ENCODE measurements at regions not wholly inside any gene's neighbourhood (a gene's known extent, or its start where the extent isn't known, plus 50 kb on each side); places are given as distances from the start of the nearest gene placed in this dataset.

- no peak overlapping the region for H3K23ac ChIP-seq (ENCODE audit: low read depth, low read length)
- BruUV-seq (replicated peaks) = no TSS peak
- no peaks in the 10 kb centered on the region for H3K9me1 ChIP-seq (ENCODE audit: insufficient read depth, low read length)
- TF ChIP-seq RFX5 (IDR thresholded peaks at IDR 0.05; ENCODE audit: low read depth, low read length) (no peak), CEBPB (IDR thresholded peaks at IDR 0.05; ENCODE audit: low read depth, low read length) (0 out of 2 replicates have a peak, but pooled peaks have one; percentile 34)
- no peak overlapping the region for H3K4me2 ChIP-seq (ENCODE audit: low read depth, low read length)
- intact Hi-C loops (cut with micrococcal nuclease) (loop anchor here (10.0 kb wide), 1 partner anchor 205 kb away; no protein-coding TSS in a partner anchor), dilution Hi-C loops (cut with HindIII; ENCODE audit: low sequenced_read_pairs, unreplicated experiment) (no loop called here), in situ Hi-C loops (cut with MboI; ENCODE audit: low sequenced_read_pairs) (no loop called here)
- H2AK5ac ChIP-seq (ENCODE audit: low read depth, low read length) = no peak overlapping the region
- no peak overlapping the region for H3K14ac ChIP-seq (replicated peaks; ENCODE audit: low read depth, low read length)
- no peak overlapping the region for H3K27ac ChIP-seq (ENCODE audit: insufficient read depth, low read length)
- H3K9ac ChIP-seq (ENCODE audit: low read depth, low read length) = no peak overlapping the region
- H3K4ac ChIP-seq (ENCODE audit: low read depth, low read length) = no peak overlapping the region
- no peak overlapping the region for H3K4me3 ChIP-seq (ENCODE audit: insufficient read depth, low read depth, low read length)
- H3K56ac ChIP-seq (ENCODE audit: extremely low read depth, insufficient read depth, low read length) = no peak overlapping the region
- DNase-seq (no peak), ATAC-seq (ENCODE audit: low read depth) (no peak)
- WGBS, 2 experiments (ENCODE audit: extremely low coverage in 2 of 2, insufficient read length in 1 of 2) = 86% methylated on average over 1 of the region's 1 CpG; no CpG with 5 or more reads in 1 of the 2 experiments
- H2BK20ac ChIP-seq (ENCODE audit: low read depth, low read length) = no peak overlapping the region
- no peaks in the 10 kb centered on the region for H3K79me1 ChIP-seq (ENCODE audit: low read depth in 1 of 2, low read length in 2 of 2)
- CTCF ChIA-PET = no interaction called here
- no peak overlapping the region for H2BK120ac ChIP-seq (ENCODE audit: low read depth, low read length)
- H3K4me1 ChIP-seq (ENCODE audit: control insufficient read depth, insufficient read depth, low read length) = no peaks in the 10 kb centered on the region
- no peak overlapping the region for H4K5ac ChIP-seq (ENCODE audit: low read depth, low read length)
- peaks cover 23% of the 10 kb centered on the region for H3K27me3 ChIP-seq (ENCODE audit: control insufficient read depth, insufficient read depth, low read length)
- no peak overlapping the region for H2AFZ ChIP-seq (replicated peaks; ENCODE audit: low read length, poor library complexity)
- H4K91ac ChIP-seq (ENCODE audit: insufficient read depth, low read depth, low read length) = no peak overlapping the region
- H2BK5ac ChIP-seq (ENCODE audit: low read depth, low read length, poor library complexity, severe bottlenecking) = no peak overlapping the region
- H2BK15ac ChIP-seq (ENCODE audit: low read depth, low read length) = no peak overlapping the region
- no peak overlapping the region for H2AK9ac ChIP-seq (replicated peaks; ENCODE audit: low read depth, low read length, poor library complexity)
- no peak overlapping the region for H4K8ac ChIP-seq (ENCODE audit: low read depth in 2 of 2, low read length in 2 of 2)
- no peak overlapping the region for H3K18ac ChIP-seq (ENCODE audit: low read depth, low read length)
- H3K9me3 ChIP-seq (ENCODE audit: control insufficient read depth, insufficient read depth, low read length) = peaks cover 6% of the 10 kb centered on the region
- POLR2A ChIA-PET (ENCODE audit: unreplicated experiment) = no interaction called here
- no peaks in the 10 kb centered on the region for H3K36me3 ChIP-seq (ENCODE audit: control insufficient read depth, insufficient read depth, low read length)
- no peaks in the 10 kb centered on the region for H4K20me1 ChIP-seq (ENCODE audit: insufficient read depth, low read length)
Measured at GRCh38 chr20:51219544-51219943, 196.6 kb upstream of the KCNG1 start.

Data from IMR-90 (cell line).